Forelimb muscle (tissue), 1 donor: ENCODE measurements at regions not wholly inside any gene's neighbourhood (a gene's known extent, or its start where the extent isn't known, plus 50 kb on each side); places are given as distances from the start of the nearest gene placed in this dataset.
A peak's percentile ranks its signal among the peaks of the same experiment; 100 is the strongest.
"Not testable (repeated sequence)": the region's sequence is repeated elsewhere in the genome, so short reads cannot be mapped to it uniquely, and the experiment has no call there.

ENCODE experiments used
- DNase-seq: peaks from one replicate; pipeline ENCODE4 v3.0.0-alpha.2; 2013; ENCODE audit warnings: low read depth

DNA sequence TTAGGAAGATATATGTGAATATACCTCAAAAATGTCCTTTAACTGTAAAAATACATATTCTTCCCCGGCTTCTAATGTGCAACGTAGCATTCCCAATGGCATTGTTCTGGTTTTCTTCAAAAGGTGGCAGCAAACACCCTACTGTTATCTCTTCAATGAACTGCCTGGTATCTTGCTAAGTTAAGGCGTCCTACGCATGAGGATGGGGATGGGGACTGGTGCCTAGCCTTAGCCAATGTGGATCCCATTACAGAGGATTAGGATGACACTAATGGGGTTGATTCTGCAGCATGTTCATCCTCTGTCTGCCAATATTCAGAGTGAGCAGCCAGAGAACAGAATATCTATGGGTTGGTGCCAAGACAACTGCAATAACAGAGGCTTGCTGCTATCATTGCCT, 334.9 kb upstream of the ADGRL3 start:
- peak; percentile 14 for DNase-seq

DNA sequence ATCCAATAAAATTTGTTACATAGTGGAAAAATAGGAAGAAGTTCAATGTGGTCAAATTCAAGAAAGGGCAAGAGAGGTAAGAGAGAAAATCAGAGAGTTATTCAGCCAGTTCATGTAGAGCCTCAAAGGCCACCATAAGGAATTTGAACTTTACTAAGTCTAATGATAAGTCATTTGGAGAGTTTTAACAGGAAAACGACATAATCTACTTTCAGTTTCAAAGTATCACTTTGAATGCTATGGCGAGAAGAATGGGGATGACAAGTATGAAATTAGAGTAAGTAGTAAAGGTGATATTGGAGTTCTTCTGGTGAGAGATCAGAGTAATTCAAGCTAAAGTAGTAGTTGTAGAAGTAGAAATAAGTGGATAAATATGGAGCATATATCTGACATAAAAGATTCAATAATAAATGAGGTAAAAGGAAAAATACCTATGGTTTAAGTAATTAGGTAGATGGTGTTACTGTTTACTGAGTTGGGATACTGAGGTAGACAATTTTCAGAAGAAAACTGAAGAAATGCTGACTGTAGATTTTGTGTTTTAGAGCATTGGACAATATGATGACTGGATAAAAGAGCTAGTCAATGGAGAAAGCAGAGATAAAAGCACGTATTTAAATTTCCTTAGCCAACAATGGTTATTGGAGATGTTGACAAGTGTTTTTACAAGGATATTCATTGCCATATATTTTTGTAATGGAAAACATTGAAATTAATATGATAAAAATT, 331.7 kb upstream of the ADGRL3 start:
- DNase-seq, result no peak

DNA sequence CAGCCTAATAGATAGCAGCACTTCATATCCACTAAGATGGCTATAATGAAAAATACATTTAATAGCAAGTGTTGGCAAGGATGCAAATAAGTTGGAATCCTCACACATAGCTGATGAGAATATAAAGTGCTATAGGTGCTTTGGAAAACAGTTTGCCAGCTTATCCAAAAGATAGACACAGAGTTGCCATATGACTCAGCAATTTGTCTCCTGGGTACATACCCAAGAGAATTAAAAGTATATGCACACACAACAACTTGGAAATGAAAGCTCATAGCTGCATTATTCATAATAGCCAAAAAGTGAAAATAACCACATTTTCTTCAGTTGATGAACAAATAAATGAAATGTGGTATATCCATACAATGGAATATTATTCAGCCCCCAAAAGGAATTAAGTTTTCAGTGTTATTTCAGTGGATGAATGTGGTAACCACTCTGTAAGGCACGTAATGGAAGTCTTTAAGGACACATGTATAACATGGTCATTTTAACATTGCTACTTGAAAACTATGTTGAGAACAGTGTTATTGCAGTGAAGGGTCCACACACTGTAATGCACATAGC, 320.9 kb upstream of the ADGRL3 start:
- no peak for DNase-seq

DNA sequence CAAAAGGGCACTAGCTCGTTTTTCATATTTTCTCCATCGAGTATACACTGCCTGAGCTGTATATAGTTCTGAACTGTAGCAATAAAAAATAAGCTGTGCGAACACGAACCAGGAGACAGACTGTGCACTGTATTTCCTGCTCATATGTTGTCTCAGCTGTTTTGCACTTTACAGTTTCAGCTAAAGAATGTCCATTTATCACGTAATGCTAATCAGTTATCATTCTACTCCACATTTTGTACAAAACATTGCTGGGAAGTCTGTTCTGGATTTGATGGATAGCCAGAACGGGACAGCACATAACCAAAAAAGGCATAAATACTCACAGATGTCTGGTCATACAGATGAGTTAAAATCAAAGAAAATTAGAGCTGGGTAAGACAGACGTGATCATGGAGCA, 315.5 kb upstream of the ADGRL3 start:
- no peak for DNase-seq

DNA sequence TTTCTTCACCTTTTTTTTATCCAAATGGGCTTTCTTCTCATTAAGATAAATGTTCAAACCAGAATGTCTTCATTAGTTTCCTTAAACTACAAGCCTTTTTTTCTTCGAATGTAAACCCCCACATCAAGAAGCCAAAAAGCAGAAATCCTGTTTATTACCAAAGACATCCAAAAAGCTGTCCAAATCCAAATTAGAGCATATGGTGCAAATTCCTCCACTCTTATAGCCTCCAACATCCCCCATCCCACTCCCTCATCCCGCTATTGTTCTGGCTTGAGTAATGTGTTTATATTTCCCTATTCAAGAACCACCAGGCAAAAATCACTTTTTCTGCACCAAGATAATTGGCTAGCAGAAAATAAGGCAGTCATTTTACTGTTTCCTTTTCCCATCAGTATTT, 315.1 kb upstream of the ADGRL3 start:
- no peak for DNase-seq

DNA sequence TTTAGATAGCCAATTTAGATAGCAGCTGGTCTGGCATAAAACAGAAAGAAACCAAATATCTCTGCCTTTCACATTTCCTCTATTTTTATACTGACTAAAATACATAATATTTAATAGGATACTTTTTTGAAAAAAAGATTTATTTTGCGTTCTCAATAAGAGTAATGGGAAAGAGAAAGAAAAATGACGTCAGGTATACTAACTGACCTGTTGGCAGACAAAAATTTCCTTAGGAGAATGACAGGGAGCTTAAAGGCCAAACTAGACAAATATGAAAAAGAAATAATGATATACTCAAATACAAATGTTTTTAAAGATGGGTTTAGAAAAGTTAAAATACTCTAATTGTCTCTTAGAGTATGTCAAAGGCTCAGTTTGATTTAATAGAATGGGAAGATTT, 309.4 kb upstream of the ADGRL3 start:
- DNase-seq, result no peak

DNA sequence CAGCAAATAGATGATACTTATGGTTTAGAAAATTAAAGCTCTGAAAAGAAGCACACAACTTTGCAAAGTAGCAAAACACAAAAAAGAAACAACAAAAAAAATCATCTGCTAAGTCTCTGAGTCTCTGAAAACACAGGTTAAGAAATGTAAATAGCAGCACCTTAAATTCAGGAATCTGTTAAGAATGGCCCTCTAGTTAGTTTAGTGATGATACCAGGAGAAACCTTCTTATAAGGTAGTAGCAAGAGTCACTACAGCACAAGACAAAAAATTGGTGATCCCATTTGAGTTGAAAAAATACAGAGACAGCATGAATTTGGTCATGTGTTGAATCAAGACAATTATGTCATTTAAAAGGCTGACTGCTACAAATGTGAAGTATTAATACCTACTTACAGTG, 308.2 kb upstream of the ADGRL3 start:
- no peak for DNase-seq

DNA sequence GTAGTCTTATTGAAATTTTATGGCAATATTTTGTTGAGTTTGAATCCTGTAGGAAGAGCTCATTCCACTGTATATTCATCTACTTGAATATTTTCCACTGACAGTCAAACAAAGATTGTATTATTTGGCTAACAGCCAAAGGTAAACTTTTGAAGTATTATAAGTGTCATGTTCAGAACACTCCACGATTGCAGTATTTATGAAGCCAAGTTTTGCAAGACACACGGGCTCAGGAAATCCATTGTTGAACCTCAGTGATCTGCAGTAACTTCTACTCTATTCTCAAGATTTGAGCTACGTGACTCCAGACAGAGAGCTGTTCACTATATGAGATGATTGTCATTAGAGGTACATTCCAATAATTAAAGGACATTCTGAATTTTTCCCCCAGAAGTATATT, 302.7 kb upstream of the ADGRL3 start:
- no peak for DNase-seq

DNA sequence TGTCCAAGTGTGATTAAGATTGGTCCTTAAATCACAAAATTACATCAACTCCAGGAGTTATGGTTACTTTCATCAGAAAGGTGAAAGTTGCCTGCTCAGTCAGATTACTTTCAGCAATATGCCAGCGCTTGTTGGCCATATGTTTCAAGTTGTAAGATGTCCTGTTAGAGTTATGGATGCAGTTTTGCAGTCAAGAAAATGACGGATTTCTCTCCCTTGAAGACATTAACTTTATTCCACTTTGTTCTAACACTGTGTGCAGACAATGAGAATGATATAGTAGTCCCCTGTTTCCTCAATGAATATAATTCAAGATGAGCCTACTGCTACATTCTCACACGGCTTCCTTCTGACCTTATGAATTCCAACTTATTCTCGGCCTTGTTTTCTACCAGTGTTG, 295.0 kb upstream of the ADGRL3 start:
- no peak for DNase-seq

DNA sequence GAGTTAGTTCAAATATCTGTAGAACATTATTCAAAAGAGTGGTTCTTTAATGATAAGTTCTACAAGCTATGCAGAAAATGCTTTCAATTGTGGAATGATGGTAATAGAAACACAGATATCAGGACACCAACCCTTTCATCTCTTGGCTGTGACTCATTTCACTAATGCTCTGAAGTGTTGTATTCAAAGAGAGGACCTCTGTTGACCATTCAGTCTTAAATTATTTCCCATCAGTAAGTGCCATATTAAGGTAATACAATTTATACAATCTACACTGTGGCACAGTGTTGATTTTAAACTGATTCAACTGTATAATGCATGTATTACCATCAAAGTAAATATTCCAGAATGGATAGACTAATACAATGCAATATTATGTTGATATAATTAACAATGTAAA, 289.0 kb upstream of the ADGRL3 start:
- DNase-seq, result no peak

DNA sequence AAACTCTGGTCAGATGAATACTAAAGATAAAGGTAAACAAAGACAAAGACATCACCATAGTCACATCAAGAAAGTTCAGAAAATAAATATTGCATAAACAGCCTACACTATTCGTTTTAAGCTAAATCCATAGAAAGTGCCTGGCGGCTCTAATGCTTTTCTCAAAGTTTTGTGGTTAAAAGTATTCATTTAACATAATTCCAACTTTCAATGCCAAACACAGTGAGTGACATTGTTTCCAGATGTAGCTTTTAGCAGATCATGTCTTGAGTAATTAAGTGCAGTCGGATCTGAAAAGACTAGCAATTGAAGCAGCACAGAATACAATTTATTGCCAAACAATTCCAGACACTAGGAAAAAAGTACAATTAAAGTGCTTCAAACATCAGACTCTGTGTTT, 287.1 kb upstream of the ADGRL3 start:
- DNase-seq, result no peak

DNA sequence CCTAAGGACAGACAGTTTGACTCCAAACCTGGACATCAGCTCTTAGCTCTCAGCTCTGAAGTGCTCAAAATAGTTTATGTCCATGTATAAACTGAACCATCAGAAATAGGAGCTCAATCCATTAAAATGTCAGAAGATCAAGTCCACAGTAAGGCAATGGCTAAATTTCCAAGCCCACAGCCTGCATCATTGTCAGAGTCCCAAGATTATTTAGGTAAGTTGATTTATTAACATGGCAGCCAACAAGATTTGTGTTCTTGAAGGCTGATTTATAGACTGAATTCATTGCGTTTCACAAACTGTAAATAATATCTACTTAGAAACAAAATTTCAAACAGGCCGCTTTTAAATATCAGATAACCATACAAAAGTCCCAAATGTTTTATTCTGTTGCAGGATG, 286.5 kb upstream of the ADGRL3 start:
- DNase-seq, result no peak

DNA sequence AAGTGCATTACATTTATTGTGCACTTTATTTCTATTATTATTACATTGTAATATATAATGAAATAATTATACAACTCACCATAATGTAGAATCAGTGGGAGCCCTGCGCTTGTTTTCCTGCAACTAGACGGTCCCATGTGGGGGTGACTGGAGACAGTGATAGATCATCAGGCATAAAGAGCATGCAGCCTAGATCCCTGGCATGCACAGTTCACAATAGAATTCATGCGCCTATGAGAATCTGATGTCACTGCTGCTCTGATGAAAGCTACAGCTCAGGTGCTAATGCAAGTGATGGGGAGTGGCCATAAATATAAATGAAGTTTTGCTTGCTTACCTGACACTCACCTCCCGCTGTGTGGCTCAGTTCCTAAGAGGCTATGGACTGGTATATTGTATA, 278.4 kb upstream of the ADGRL3 start:
- DNase-seq, result not testable (repeated sequence)

DNA sequence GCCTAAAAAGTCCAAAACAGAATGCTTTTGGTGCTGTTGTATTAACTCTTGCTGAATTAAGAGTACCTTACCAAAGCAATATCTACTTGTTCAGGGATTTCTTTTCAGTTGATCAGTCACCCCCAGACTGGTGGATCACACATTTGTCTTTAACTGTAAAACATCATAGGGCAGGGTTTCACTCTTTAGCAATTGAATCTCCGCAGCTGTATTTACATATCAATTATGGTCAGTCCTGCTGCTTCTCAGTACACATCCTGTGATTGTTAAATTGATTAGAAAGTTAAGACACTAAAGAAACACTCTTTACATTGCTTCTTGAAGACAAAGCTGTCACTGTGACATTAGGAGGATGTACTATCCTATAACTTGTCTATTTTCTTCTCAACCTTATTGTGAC, 277.1 kb upstream of the ADGRL3 start:
- DNase-seq, result no peak

DNA sequence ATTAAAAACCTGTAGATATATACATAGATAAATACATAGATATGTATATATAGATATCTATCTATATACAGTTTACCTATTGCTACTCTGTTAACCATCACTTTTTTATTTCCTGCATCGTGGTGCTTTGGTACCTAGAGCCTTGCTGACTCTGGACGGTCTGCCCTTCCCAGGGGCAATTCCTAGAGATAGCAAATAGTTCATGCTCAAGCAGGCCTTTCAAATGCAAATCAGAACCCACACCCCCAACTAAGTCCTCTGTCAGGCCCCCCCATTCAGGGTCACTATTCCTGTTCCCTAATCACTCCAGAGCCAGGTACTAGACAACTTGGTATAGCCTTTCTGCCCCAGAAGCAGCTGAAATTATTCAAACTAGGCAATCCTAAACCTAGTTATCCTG, 273.5 kb upstream of the ADGRL3 start:
- DNase-seq, result no peak

DNA sequence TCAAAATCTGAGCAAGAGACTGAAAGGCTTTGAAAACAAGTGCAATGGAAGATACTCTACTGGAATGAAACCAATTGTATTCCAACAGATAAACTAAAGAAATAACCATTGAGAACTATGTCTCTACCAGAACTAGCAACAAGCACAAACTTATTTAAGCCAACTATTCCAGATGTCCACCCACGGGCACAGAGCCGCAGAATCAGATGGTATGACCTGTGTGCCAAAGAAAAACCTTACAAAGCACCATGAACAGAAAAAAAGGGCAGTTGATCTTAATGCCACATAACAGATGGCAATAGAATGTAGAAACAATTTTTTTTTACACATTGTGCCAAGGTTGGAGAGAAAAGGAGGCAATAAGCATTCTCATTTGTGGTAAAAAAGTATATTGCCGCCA, 269.3 kb upstream of the ADGRL3 start:
- DNase-seq, result no peak

DNA sequence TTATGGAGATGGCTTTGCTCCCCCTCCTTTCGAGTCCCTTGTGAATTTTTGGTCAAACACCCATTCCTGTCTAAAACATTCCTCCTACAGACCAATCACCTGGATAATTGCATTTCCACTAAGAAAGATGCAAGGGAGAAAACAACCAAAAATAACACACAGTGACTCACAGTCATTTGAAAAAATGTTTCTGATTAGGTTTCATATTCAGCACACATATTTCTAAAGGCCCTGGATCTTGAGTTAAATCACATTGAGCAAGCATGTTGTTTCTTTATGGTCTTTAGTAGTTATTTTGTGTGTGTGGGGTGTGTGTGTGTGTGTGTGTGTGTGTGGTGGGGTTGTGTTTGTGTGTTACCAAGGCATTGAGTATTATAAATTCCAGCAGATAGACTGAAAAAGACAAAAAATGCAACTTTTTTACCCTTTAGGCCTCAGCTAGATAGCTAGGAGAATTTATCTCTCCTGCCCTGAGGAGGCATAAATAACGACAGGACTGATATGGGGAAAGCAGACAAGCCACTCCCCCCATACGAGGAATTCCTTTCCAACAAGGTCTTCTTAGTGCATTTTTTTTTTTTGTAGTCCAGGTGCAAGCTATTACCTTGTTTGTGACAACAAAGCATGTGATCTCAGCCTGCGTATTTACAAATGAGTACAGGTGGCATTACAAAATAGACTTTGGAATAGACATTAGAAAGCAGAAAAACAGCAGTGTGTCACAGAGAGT, 265.4 kb upstream of the ADGRL3 start:
- no peak for DNase-seq

DNA sequence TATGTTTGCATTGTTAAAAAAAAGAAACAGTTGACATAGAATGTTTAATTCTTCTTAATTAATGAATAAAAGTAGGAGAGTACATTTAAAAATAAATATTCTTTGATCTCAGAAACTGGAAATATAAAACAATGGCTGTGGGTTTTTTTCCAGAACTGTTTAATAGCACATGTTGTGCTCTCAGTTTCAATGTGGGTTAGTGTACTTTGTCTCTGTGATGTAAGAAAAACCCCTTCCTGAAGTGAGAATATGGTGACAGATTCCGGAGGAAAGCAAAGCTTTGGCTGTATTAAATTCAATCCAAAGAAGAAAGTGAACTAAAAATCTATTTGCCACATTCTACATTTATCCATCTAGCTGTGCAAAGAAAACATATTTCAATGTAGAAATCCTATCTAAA, 261.9 kb upstream of the ADGRL3 start:
- DNase-seq, result no peak

DNA sequence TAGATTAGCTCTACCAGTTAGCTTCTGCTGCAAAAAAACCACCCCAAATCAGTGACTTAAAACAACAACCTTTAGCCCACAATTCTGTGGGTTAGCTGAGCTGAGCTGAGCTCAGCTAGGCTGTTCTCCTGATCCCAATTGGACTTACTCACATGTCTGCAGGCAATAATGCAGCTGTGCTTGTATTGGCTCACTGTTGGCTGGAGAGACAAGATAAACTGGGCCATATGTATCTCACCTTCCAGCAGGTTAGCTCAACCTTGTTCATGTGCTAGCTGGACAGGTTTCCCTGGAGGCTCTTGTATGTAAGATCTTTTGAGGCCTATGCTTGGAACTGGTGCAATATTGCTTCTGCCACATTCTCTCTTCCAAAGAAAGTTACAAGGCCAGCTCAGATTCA, 261.5 kb upstream of the ADGRL3 start:
- DNase-seq, result no peak

DNA sequence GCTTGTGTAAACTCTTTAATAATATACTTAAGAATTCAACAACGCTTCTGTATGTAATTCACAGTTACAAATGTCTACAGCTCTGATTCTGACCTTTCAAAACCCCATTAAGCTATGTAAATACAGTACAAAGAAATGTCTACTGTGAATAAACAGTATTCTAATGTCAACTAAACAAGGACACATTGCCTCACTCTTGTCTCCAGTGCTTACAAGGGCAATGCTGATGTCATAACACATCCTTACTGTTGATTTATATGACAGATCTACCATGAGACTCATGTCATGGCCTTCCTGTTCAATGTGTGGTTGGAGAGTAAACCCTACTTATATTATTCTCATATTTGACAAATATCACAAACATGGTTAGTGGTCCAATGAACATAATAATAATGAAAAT, 256.1 kb upstream of the ADGRL3 start:
- DNase-seq, result no peak

DNA sequence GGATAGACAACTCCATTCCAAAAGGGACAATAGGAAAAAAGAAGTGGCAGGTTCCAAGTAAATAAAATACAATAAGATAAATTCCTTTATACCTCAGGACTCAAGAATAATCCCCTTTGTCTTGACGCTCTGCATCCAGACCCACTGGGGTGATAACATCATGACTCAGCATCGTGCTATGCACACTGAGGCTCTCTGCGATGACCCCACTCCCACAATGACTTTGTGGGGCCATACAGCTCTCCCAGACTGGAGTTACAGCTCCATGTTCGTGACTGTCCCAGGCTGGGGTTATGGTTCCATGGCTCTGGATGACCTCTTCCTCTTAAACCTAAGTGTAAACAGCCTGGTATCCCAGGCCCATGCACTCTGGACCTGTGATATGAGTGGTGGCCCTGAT, 254.5 kb upstream of the ADGRL3 start:
- no peak for DNase-seq

DNA sequence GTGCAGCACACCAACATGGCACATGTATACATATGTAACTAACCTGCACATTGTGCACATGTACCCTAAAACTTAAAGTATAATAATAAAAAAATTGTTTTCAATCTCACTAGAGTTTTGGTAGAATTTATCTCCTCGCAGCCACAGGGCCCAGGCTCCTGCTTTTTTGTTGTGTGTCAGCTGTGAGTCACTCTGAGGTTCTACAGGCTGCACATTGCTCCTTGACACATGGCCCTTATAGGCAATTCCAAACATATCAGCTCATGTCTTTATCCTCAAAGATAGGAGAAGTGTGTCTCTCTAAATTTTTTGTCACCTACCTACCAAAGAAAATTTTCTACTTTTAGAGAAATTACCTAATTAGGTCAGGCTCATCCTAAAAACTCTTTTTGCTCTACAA, 252.1 kb upstream of the ADGRL3 start:
- no peak for DNase-seq

DNA sequence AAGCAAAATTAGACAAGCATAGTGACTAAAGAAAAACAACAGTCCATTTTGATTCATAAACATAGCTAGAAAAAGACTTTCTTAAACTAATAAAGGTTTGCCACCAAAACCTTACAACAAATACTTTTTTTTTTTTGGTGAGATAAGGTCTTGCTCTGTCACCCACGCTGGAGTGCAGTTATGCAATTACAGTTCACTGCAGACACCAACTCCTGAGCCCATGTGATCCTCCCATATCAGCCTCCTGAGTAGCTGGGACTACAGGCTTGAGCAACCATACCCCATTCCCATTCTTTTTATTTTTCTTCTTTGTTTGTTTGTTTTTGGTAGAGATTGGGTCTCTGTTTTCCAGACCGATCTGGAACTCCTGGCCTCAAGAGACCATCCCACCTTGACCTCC, 247.2 kb upstream of the ADGRL3 start:
- DNase-seq, result no peak
